Natural killer cell (primary cell): ENCODE measurements at regions not wholly inside any gene's neighbourhood (a gene's known extent, or its start where the extent isn't known, plus 50 kb on each side); places are given as distances from the start of the nearest gene placed in this dataset.

ENCODE experiments used
- ATAC-seq, 3 donors: fragments of 150-1000 bp in 2 of 3; fragments of 200-7000 bp in 1 of 3; cut with Tn5 transposase; 1 replicate in 1 of 3; 2 replicates in 2 of 3; pipeline ENCODE4 v1.10.0; 2021; ENCODE audit warnings: mild to moderate bottlenecking in 2 of 3, moderate library complexity in 2 of 3
- DNase-seq, 2 donors: peaks; one replicate each; pipeline versions ENCODE4 v3.0.0 to v3.0.0-alpha.2; 2013 to 2021; ENCODE audit warnings: mixed read lengths in 1 of 2
- H3K27ac ChIP-seq: one replicate; pipeline ENCODE4 v1.5.1; 2013; ENCODE audit warnings: mild to moderate bottlenecking, low read length
- H3K27me3 ChIP-seq: one replicate; pipeline ENCODE4 v1.6.1; 2013; ENCODE audit warnings: low read length; ENCODE audit not compliant: control insufficient read depth, insufficient read depth
- H3K36me3 ChIP-seq: one replicate; pipeline ENCODE4 v1.6.1; 2013; ENCODE audit warnings: low read length; ENCODE audit not compliant: control insufficient read depth, insufficient read depth
- H3K4me1 ChIP-seq: one replicate; pipeline ENCODE4 v1.6.1; 2013; ENCODE audit warnings: low read length; ENCODE audit not compliant: control insufficient read depth, insufficient read depth
- H3K4me3 ChIP-seq: one replicate; pipeline ENCODE4 v1.5.1; 2013; ENCODE audit warnings: low read length
- H3K9me3 ChIP-seq: one replicate; pipeline ENCODE4 v1.6.1; 2013; ENCODE audit warnings: low read length; ENCODE audit not compliant: control insufficient read depth, insufficient read depth
- H3K27ac Mint-ChIP-seq, 2 donors: one replicate each; pipeline ENCODE4 v1.8.0; 2022; ENCODE audit warnings: mild to moderate bottlenecking in 2 of 2, mixed read lengths in 2 of 2, moderate library complexity in 1 of 2
- H3K27me3 Mint-ChIP-seq, 2 donors: one replicate each; pipeline ENCODE4 v1.8.0; 2022; ENCODE audit warnings: low read depth in 2 of 2, mixed read lengths in 2 of 2
- H3K36me3 Mint-ChIP-seq: one replicate; pipeline ENCODE4 v1.8.0; 2022; ENCODE audit warnings: mixed read lengths
- H3K4me1 Mint-ChIP-seq, 2 donors: one replicate each; pipeline ENCODE4 v1.8.0; 2022; ENCODE audit warnings: mixed read lengths in 2 of 2
- H3K4me3 Mint-ChIP-seq: one replicate; pipeline ENCODE4 v1.8.0; 2022; ENCODE audit warnings: mild to moderate bottlenecking, moderate library complexity, mixed read lengths
- H3K9me3 Mint-ChIP-seq, 2 donors: one replicate each; pipeline ENCODE4 v1.8.0; 2022; ENCODE audit warnings: mixed read lengths in 2 of 2
- WGBS: methylation state at CpG from one replicate; pipeline ENCODE4 v1.1.7; 2013; ENCODE audit warnings: missing lambda C conversion rate; ENCODE audit not compliant: insufficient coverage; 5-methylcytosine and 5-hydroxymethylcytosine counted together
- intact Hi-C: fragments of 100-400 bp; cut with micrococcal nuclease; formaldehyde crosslinking; loops from one replicate; pipeline ENCODE4 v1.14.2; 2022
- TF ChIP-seq, protein P1 (sequence below): fragments of 200-600 bp; IDR thresholded peaks from one replicate; pipeline ENCODE4 v1.8.0; 2022; ENCODE audit warnings: antibody characterized with exemption

DNA sequence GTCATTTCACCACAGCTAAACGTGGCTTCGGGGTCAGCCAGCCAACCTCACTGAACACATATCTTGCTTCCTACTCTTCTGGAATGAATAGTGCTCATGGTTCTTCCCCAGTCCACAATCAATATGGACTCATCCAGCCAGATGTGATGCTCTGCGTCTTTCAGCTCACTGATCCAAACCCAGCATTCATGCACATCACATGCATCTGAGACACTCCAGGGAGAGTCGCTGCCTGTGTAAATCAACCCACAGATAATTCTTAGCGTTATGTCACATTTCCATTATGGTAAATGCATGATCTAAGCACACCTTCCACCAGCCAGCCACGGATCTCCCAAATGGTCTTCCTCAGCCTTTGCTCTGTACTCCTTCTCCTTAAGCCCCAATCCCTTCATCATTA is 306.7 kb upstream of the CHAC2 start:
- WGBS: 86% methylated on average over 6 of the region's 6 CpGs
- Mint-ChIP-seq H3K4me3 (no peak overlapping the region), H3K36me3 (no peaks in the 10 kb centered on the region), H3K9me3 (peaks cover 2 to 8% of the 10 kb centered on the region in 2 donors), H3K4me1 (no peaks in the 10 kb centered on the region), H3K27ac (no peak overlapping the region), H3K27me3 (no peaks in the 10 kb centered on the region)
- no peak overlapping the region for H3K27ac ChIP-seq
- ATAC-seq: no peak
- no peaks in the 10 kb centered on the region for H3K36me3 ChIP-seq
- DNase-seq: no peak
- H3K4me3 ChIP-seq: no peak overlapping the region
- TF ChIP-seq, protein P1, sequence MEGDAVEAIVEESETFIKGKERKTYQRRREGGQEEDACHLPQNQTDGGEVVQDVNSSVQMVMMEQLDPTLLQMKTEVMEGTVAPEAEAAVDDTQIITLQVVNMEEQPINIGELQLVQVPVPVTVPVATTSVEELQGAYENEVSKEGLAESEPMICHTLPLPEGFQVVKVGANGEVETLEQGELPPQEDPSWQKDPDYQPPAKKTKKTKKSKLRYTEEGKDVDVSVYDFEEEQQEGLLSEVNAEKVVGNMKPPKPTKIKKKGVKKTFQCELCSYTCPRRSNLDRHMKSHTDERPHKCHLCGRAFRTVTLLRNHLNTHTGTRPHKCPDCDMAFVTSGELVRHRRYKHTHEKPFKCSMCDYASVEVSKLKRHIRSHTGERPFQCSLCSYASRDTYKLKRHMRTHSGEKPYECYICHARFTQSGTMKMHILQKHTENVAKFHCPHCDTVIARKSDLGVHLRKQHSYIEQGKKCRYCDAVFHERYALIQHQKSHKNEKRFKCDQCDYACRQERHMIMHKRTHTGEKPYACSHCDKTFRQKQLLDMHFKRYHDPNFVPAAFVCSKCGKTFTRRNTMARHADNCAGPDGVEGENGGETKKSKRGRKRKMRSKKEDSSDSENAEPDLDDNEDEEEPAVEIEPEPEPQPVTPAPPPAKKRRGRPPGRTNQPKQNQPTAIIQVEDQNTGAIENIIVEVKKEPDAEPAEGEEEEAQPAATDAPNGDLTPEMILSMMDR: no peak
- no peaks in the 10 kb centered on the region for H3K4me1 ChIP-seq
- H3K9me3 ChIP-seq: no peaks in the 10 kb centered on the region
- H3K27me3 ChIP-seq: no peaks in the 10 kb centered on the region
- intact Hi-C loops: no loop called here

DNA sequence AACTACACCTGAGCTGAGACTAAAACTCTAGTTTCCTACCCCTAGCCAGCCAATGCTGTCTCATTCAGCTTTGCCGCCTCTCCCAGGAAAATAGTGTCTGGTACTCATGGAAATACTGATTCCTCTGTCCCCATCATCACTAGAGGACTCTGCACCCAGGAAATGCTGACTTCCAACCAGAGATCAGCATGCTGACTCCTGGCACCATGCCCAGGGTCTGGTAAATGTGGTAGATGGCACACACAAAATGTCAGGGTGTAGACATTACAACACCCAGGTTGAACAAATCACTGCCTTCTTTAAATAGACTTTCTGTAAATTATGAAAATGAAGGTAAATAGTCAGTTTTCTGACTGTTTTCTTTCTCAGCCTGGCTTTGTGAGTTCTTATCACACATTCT is 307.3 kb upstream of the CHAC2 start:
- TF ChIP-seq, protein P1: no peak
- DNase-seq (no peak), ATAC-seq (no peak)
- Histone ChIP-seq H3K4me3 (no peak overlapping the region), H3K27me3 (no peaks in the 10 kb centered on the region), H3K36me3 (no peaks in the 10 kb centered on the region), H3K4me1 (no peaks in the 10 kb centered on the region), H3K27ac (no peak overlapping the region), H3K9me3 (no peaks in the 10 kb centered on the region)
- Mint-ChIP-seq H3K4me1 (no peaks in the 10 kb centered on the region), H3K9me3 (peaks cover 3 to 8% of the 10 kb centered on the region in 2 donors), H3K27ac (no peak overlapping the region), H3K4me3 (no peak overlapping the region), H3K27me3 (no peaks in the 10 kb centered on the region), H3K36me3 (no peaks in the 10 kb centered on the region)
- WGBS: 100% methylated on average over 1 of the region's 1 CpG
- intact Hi-C loops: no loop called here

DNA sequence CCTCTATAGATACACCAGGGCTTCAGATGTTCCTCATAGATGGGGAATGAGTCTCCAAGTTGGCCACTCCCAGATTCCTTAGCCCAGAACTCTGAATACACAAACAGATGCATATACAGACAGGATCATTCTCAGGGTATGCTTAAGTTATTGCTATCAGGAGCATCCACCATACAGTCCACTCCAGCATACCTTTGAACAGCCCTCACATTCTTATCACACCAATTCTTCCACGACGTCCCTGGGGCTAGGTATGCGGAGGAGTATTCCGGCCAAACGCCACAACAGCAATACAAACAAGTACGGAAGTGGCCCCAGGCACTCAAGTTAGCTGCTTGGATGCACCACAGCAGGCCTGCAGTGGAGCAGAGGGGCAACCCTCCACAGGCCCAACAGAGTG is 312.5 kb upstream of the CHAC2 start:
- ATAC-seq: no peak
- Histone ChIP-seq H3K27ac (no peak overlapping the region), H3K4me3 (no peak overlapping the region), H3K36me3 (no peaks in the 10 kb centered on the region), H3K4me1 (no peaks in the 10 kb centered on the region), H3K9me3 (no peaks in the 10 kb centered on the region), H3K27me3 (no peaks in the 10 kb centered on the region)
- Mint-ChIP-seq H3K9me3 (peaks cover 2 to 8% of the 10 kb centered on the region in 2 donors), H3K36me3 (no peaks in the 10 kb centered on the region), H3K4me1 (no peaks in the 10 kb centered on the region), H3K27me3 (no peaks in the 10 kb centered on the region), H3K27ac (no peak overlapping the region), H3K4me3 (no peak overlapping the region)
- WGBS: 95% methylated on average over 6 of the region's 6 CpGs
- TF ChIP-seq, protein P1: no peak
- intact Hi-C loops: no loop called here
- DNase-seq: no peak

DNA sequence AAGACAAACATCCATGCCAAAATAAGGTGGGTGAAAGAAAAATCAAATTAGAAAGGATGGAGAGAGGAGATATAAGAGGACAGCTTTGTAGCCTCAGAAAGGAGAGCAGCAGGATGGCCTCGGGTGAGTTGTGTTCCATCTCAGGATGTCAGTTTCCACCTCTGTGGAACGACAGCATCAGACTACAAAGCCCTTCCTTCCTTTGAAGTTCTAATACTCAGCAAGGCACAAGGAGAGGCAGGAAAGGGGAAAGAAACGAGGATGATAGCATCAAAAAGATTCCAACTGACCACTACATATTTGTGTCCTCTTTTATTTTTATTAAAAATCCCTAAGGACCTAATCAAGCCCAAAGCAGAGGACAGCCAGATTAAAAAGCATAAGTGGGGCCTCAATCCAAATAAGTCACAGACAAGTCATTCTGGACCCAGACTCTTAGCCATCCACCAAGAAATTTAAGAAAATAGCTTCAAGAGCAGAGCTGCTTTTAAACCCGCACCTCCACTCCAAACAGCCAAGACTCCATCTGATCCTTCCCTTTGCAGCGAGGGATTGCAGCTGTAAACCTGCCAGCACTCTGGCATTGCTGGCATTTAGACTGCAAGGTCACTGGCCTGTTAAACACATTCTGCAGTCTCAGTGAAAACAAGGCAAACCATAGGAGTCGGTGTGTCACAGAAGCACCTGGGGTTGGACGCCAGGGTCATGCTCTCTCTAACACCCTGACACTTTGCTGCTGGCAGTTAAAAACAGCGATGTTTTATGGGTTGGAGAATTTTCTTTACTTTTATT is 314.5 kb upstream of the CHAC2 start:
- DNase-seq (no peak), ATAC-seq (no peak)
- Mint-ChIP-seq H3K9me3 (peaks cover 2 to 8% of the 10 kb centered on the region in 2 donors), H3K4me3 (no peak overlapping the region), H3K36me3 (no peaks in the 10 kb centered on the region), H3K27me3 (no peaks in the 10 kb centered on the region), H3K4me1 (no peaks in the 10 kb centered on the region), H3K27ac (no peak overlapping the region)
- intact Hi-C loops: no loop called here
- Histone ChIP-seq H3K36me3 (no peaks in the 10 kb centered on the region), H3K27me3 (no peaks in the 10 kb centered on the region), H3K9me3 (no peaks in the 10 kb centered on the region), H3K4me3 (no peak overlapping the region), H3K4me1 (no peaks in the 10 kb centered on the region), H3K27ac (no peak overlapping the region)
- 51% methylated on average over 5 of the region's 8 CpGs for WGBS
- TF ChIP-seq, protein P1: no peak
